Ishikawa (cell line): ENCODE measurements at regions not wholly inside any gene's neighbourhood (a gene's known extent, or its start where the extent isn't known, plus 50 kb on each side); places are given as distances from the start of the nearest gene placed in this dataset.

Experiments
- CEBPB ChIP-seq: IDR thresholded peaks from 2 replicates; pipeline ENCODE4 v1.6.1; 2012
- CREB1 ChIP-seq: IDR thresholded peaks from 2 replicates; pipeline ENCODE4 v1.6.1; 2012; ENCODE audit warnings: low read depth
- EGR1 ChIP-seq: IDR thresholded peaks from 2 replicates; pipeline ENCODE4 v1.6.1; 2012
- EP300 ChIP-seq: IDR thresholded peaks from 2 replicates; pipeline ENCODE4 v1.6.1; 2012; ENCODE audit warnings: borderline replicate concordance
- FOXM1 ChIP-seq: IDR thresholded peaks from 2 replicates; pipeline ENCODE4 v1.6.1; 2012; ENCODE audit warnings: low read depth, borderline replicate concordance
- MAX ChIP-seq: IDR thresholded peaks from 2 replicates; pipeline ENCODE4 v1.6.1; 2012
- NFIC ChIP-seq: IDR thresholded peaks from 2 replicates; pipeline ENCODE4 v1.6.1; 2012
- RAD21 ChIP-seq: IDR thresholded peaks from 2 replicates; pipeline ENCODE4 v1.6.1; 2012; ENCODE audit warnings: low read depth
- REST ChIP-seq: IDR thresholded peaks from 2 replicates; pipeline ENCODE4 v1.6.1; 2012; ENCODE audit warnings: low read depth, mild to moderate bottlenecking
- TAF1 ChIP-seq: IDR thresholded peaks from 2 replicates; pipeline ENCODE4 v1.6.1; 2012; ENCODE audit warnings: low read depth, mild to moderate bottlenecking
- TCF12 ChIP-seq: IDR thresholded peaks from 2 replicates; pipeline ENCODE4 v1.6.1; 2012; ENCODE audit warnings: low read depth
- TEAD4 ChIP-seq: IDR thresholded peaks from 2 replicates; pipeline ENCODE4 v1.6.1; 2012
- USF1 ChIP-seq: IDR thresholded peaks from 2 replicates; pipeline ENCODE4 v1.6.1; 2012
- YY1 ChIP-seq: IDR thresholded peaks from 2 replicates; pipeline ENCODE4 v1.6.1; 2012; ENCODE audit warnings: low read depth
- ZBTB7A ChIP-seq: IDR thresholded peaks from 2 replicates; pipeline ENCODE4 v1.6.1; 2012; ENCODE audit warnings: low read depth

GRCh38 chr22:34255042-34255441, 334.8 kb upstream of the LARGE1 start:
- TF ChIP-seq EGR1 (no peak), EP300 (no peak), USF1 (no peak), RAD21 (no peak), ZBTB7A (no peak), YY1 (no peak), MAX (no peak), TEAD4 (no peak), REST (no peak), FOXM1 (no peak), CREB1 (no peak), TAF1 (no peak), NFIC (no peak), CEBPB (no peak), TCF12 (no peak)

- TF ChIP-seq TCF12 (no peak), YY1 (no peak), TEAD4 (no peak), EGR1 (no peak), RAD21 (no peak), EP300 (no peak), NFIC (no peak), REST (no peak), USF1 (no peak), MAX (no peak), CREB1 (no peak), CEBPB (no peak), ZBTB7A (no peak)
These were observed 357.8 kb upstream of the LARGE1 start for GRCh38 chr22:34278121-34278520.

DNA sequence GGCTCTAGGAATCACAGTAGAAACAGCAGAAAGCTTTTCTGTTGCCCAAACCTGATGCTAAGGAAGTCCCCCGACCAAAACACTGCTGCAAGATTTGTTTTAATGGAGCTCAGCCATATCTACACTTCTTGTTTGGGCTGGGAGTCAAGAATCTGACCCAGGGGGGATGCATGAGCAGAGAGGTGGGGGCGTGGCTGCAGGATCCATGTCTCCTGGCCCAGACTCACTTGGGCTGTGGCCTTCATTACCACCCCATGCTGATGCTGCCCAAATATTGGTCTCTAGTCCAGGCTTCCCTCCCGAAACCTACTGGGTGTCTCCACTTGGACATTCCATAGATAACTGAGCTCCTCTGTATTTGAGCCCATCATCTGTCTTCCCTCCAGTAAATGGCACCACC, 361.5 kb upstream of the LARGE1 start:
- TF ChIP-seq EP300, result no peak
- TF ChIP-seq TEAD4, result no peak
- no peak for TF ChIP-seq EGR1
- no peak for TF ChIP-seq TAF1
- no peak for TF ChIP-seq USF1
- no peak for TF ChIP-seq NFIC
- no peak for TF ChIP-seq ZBTB7A

- TF ChIP-seq MAX (no peak), EP300 (no peak), FOXM1 (no peak), TAF1 (no peak), CEBPB (no peak), CREB1 (no peak), ZBTB7A (no peak), RAD21 (no peak), YY1 (no peak), REST (no peak), EGR1 (no peak), NFIC (no peak), TCF12 (no peak), TEAD4 (no peak), USF1 (no peak)
These were observed 363.6 kb upstream of the LARGE1 start for GRCh38 chr22:34283844-34284243.
